Limb (tissue), 2 donors: ENCODE measurements at regions not wholly inside any gene's neighbourhood (a gene's known extent, or its start where the extent isn't known, plus 50 kb on each side); places are given as distances from the start of the nearest gene placed in this dataset.
"Not testable (repeated sequence)": the region's sequence is repeated elsewhere in the genome, so short reads cannot be mapped to it uniquely, and the experiment has no call there.

Experiments
- DNase-seq, 2 donors: peaks; one replicate each; pipeline ENCODE4 v3.0.0-alpha.2; 2016; ENCODE audit errors: extremely low spot score in 2 of 2

GRCh38 chr14:53857625-53858344 lies 98.8 kb downstream of the BMP4 start:
- no peak for DNase-seq

GRCh38 chr14:53855574-53855973 lies 101.1 kb downstream of the BMP4 start:
- no peak for DNase-seq

- DNase-seq = no peak
Observed at GRCh38 chr14:53855127-53855526, 101.5 kb downstream of the BMP4 start.

- no peak for DNase-seq
Observed at GRCh38 chr14:53851394-53852090, 105.1 kb downstream of the BMP4 start.

GRCh38 chr14:53850714-53851296 lies 105.8 kb downstream of the BMP4 start:
- no peak for DNase-seq

GRCh38 chr14:53849549-53849948 lies 107.1 kb downstream of the BMP4 start:
- DNase-seq = no peak

GRCh38 chr14:53848854-53849253 lies 107.8 kb downstream of the BMP4 start:
- DNase-seq = no peak

GRCh38 chr14:53847881-53848280 lies 108.7 kb downstream of the BMP4 start:
- DNase-seq = no peak

- DNase-seq = no peak
Observed at GRCh38 chr14:53847057-53847456, 109.6 kb downstream of the BMP4 start.

GRCh38 chr14:53845813-53846693 lies 110.6 kb downstream of the BMP4 start:
- DNase-seq = no peak

- DNase-seq = no peak
Observed at GRCh38 chr14:53842938-53843337, 113.7 kb downstream of the BMP4 start.

GRCh38 chr14:53841109-53842099 lies 115.2 kb downstream of the BMP4 start:
- DNase-seq = no peak

- DNase-seq = no peak
Observed at GRCh38 chr14:53840444-53840843, 116.2 kb downstream of the BMP4 start.

GRCh38 chr14:53838374-53838773 lies 118.3 kb downstream of the BMP4 start:
- no peak for DNase-seq

- not testable (repeated sequence) for DNase-seq
Observed at GRCh38 chr14:53837656-53838055, 119.0 kb downstream of the BMP4 start.

GRCh38 chr14:53836551-53836950 lies 120.1 kb downstream of the BMP4 start:
- DNase-seq = no peak

- no peak for DNase-seq
Observed at GRCh38 chr14:53828820-53829219, 127.8 kb downstream of the BMP4 start.

- no peak for DNase-seq
Observed at GRCh38 chr14:53824061-53824460, 132.6 kb downstream of the BMP4 start.

- peak in 1 of 2 donors; percentile 42 for DNase-seq
Observed at GRCh38 chr14:53814392-53814791, 142.2 kb downstream of the BMP4 start.

- DNase-seq = no peak
Observed at GRCh38 chr14:53810221-53810620, 146.4 kb downstream of the BMP4 start.
